Urothelium cell line (cell line): ENCODE measurements at regions not wholly inside any gene's neighbourhood (a gene's known extent, or its start where the extent isn't known, plus 50 kb on each side); places are given as distances from the start of the nearest gene placed in this dataset.

Experiments used
- DNase-seq: peaks from one replicate; pipeline ENCODE4 v3.0.0; 2011; ENCODE audit warnings: low spot score, mixed read lengths
- FAIRE-seq: peaks from 2 replicates; lab custom pipeline; 2011; peaks lifted over from hg19 to GRCh38; lab: Jason Lieb, UNC

- FAIRE-seq (no peak), DNase-seq (no peak)
Observed at GRCh38 chr7:48703466-48703865, 220.9 kb upstream of the CDC14C start.

- no peak for DNase-seq
- FAIRE-seq = no peak
Observed at GRCh38 chr7:48708122-48708521, 216.2 kb upstream of the CDC14C start.

GRCh38 chr7:48708635-48709034 is 215.7 kb upstream of the CDC14C start:
- FAIRE-seq (no peak), DNase-seq (peak; percentile 21)

- FAIRE-seq (no peak), DNase-seq (no peak)
Observed at GRCh38 chr7:48710995-48711394, 213.4 kb upstream of the CDC14C start.

GRCh38 chr7:48718731-48719378 is 205.5 kb upstream of the CDC14C start:
- DNase-seq (no peak), FAIRE-seq (no peak)

- DNase-seq (no peak), FAIRE-seq (no peak)
Observed at GRCh38 chr7:48728799-48729198, 195.5 kb upstream of the CDC14C start.

GRCh38 chr7:48734695-48735406 is 189.5 kb upstream of the CDC14C start:
- no peak for DNase-seq
- no peak for FAIRE-seq

GRCh38 chr7:48741545-48741944 is 182.8 kb upstream of the CDC14C start:
- no peak for DNase-seq
- FAIRE-seq = no peak

GRCh38 chr7:48742079-48742798 is 182.1 kb upstream of the CDC14C start:
- DNase-seq (no peak), FAIRE-seq (no peak)

GRCh38 chr7:48748081-48748833 is 176.1 kb upstream of the CDC14C start:
- FAIRE-seq (peak; percentile 56), DNase-seq (no peak)

- no peak for FAIRE-seq
- DNase-seq = peak; percentile 29
Observed at GRCh38 chr7:48755061-48755555, 169.2 kb upstream of the CDC14C start.

- FAIRE-seq (no peak), DNase-seq (no peak)
Observed at GRCh38 chr7:48759431-48760080, 164.8 kb upstream of the CDC14C start.

- DNase-seq (peak; percentile 27), FAIRE-seq (no peak)
Observed at GRCh38 chr7:48760528-48761265, 163.7 kb upstream of the CDC14C start.

GRCh38 chr7:48780862-48781261 is 143.5 kb upstream of the CDC14C start:
- FAIRE-seq (peak; percentile 68), DNase-seq (no peak)

GRCh38 chr7:48781752-48782151 is 142.6 kb upstream of the CDC14C start:
- FAIRE-seq (no peak), DNase-seq (peak; percentile 76)

GRCh38 chr7:48782511-48782910 is 141.8 kb upstream of the CDC14C start:
- no peak for DNase-seq
- FAIRE-seq = no peak

- no peak for DNase-seq
- no peak for FAIRE-seq
Observed at GRCh38 chr7:48786951-48787350, 137.4 kb upstream of the CDC14C start.

- no peak for DNase-seq
- no peak for FAIRE-seq
Observed at GRCh38 chr7:48803250-48803649, 121.1 kb upstream of the CDC14C start.

- FAIRE-seq = no peak
- no peak for DNase-seq
Observed at GRCh38 chr7:48806731-48807130, 117.6 kb upstream of the CDC14C start.

GRCh38 chr7:48811071-48811470 is 113.3 kb upstream of the CDC14C start:
- DNase-seq (no peak), FAIRE-seq (no peak)
